ENCODE measurements at regions not wholly inside any gene's neighbourhood (a gene's known extent, or its start where the extent isn't known, plus 50 kb on each side); places are given as distances from the start of the nearest gene placed in this dataset.

DNA sequence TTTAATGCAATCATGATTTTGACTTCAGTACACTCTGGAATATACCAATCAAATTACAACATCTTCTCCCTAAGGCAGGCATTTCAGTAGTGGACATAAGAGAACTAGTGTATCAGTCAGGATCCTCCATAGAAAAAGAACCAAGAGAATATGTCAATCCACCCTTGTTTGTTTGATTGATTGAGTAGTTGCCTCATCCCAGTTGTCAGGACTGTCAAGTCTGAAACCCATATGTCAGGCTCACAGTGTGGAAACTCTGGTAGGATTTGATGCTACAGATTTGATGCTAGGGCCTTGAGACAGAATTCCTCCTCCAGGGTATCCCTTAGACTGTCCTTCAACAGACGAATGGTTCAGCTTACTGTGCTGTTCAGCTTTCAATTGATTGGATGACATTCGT lies 375.0 kb downstream of the ETS1 start:
- intact Hi-C loops (cut with DNase I, micrococcal nuclease): no loop called here
- ATAC-seq: no peak
- no peak for DNase-seq

DNA sequence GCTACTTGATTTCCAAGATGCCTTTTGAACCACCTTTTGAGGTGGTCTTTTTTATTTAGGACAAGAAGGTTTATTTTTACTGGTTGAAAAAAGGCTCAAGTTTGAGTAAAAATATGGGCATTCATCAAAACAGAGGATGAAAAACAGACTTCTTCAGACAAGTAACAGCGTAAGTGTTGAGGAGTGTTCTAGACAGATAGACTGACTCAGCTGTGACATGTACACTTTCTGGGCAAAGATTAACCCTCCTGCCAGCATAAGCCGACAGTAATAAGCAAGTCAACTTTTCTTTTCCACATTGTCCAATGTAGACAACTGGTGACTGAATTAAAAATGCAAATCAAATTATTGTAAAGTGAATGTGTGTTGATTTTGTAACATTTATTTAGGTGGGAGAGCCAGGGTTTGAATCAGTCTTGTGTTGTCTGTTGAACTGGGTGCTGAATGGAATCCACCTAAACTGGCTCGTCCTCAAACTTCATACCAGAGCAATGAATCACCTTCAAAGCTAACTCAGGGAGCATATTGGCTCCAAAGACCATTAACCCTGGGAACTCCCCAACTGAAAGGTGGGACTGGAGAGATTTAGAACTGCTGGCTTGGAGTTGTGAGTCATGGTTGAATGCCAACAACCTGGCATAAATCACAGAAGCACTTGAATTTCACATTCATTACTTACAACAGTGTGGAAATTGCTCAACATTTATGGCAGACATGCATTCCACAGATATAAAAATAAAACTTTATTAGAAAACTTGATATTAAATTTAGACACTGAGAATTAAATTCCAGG lies 377.0 kb downstream of the ETS1 start:
- DNase-seq (peak in 1 of 2 donors; percentile 56), ATAC-seq (peak; percentile 96)
- intact Hi-C loops (cut with DNase I, micrococcal nuclease): no loop called here

DNA sequence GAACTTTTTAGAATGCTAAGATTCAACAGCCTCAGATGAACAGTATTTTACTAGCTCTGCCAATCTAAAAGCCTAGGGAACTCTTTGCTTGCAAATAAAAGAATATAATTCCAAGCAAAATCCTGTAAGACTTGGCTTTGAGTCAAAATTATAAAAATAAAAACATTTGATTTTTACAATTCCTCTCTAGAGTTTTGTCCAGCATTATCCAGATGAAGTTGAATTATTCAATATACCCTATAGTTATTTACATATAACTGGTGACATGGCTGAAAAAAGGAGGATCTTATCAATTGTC lies 378.3 kb downstream of the ETS1 start:
- ATAC-seq (no peak), DNase-seq (no peak)
- intact Hi-C loops (cut with DNase I, micrococcal nuclease): no loop called here

DNA sequence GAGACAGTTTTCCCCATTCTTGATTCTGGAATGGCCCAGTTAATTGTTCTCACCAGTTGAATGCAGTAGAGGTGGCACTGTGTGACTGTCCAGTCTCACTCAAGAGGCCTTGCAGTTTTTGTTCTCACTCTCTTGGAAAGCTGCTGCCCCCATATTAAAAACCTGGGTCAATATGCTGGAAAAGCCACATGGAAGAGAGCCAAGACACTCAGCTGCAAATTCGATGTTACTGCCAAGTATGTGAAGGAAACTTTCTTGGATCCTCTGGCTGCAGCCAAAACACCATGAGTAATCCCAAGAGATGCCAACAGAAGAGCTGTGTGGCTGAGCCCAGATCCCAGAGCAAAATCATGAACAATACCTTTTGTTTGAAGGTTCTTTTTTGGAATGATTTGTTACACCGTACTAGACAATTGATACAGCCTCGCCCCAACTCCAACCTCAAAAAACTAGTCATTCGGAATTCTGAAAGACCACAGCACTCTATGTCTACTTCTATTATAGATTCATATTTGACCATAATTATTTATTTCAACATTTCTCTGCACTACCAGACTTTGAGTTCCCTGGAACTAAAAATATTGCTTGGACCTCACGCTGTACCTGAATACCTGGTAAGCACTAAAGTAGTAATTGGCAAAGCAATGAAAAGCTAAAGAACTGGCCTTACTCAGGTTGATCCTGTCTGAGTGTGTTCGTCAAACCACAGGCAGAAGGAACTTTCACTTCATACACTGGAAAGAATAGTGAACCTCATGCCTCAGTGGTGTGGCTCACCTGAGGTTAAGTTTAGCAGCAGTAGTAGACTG lies 378.8 kb downstream of the ETS1 start:
- intact Hi-C loops (cut with DNase I, micrococcal nuclease): no loop called here
- DNase-seq: no peak
- no peak for ATAC-seq

DNA sequence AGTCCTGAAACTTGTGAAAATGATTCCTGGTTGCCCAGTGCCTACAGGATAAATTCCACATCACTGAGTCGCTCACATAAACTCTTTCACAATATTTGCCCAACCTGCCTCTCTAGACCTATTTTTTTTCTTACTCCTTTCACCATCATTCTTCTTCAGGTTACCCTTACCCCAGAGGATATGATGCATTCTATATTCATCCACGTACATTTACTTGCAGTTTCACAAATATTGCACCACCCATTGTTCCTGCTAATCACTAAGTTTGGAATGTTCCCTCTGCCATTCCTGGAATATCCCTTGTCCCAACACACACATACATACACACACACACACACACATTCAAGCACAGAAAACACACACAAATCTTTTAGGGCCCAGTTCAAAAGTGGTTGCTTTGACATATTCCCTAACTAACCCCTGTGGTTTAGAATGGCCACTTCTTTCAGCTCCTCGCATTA lies 379.5 kb downstream of the ETS1 start:
- ATAC-seq: no peak
- DNase-seq: no peak
- intact Hi-C loops (cut with DNase I, micrococcal nuclease): no loop called here

DNA sequence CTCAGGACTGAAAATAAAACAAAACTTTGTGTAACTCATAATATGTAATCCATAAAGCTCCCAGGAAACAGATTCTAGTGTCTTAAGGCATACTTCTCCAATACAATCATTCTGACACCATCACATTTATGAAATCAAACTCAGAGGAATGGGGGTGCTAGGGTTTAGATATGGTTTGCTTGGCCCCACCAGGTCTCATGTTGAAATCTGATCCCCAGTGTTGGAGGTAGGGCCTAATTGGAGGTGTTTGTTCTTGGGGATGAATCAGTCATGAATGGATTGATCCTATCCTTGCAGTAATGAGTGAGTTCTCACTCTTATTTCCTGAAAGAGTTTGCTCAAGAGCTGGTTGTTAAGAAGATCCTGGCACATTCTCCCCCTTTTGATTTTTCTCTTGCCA lies 380.9 kb downstream of the ETS1 start:
- DNase-seq: no peak
- no peak for ATAC-seq
- intact Hi-C loops (cut with DNase I, micrococcal nuclease): no loop called here

DNA sequence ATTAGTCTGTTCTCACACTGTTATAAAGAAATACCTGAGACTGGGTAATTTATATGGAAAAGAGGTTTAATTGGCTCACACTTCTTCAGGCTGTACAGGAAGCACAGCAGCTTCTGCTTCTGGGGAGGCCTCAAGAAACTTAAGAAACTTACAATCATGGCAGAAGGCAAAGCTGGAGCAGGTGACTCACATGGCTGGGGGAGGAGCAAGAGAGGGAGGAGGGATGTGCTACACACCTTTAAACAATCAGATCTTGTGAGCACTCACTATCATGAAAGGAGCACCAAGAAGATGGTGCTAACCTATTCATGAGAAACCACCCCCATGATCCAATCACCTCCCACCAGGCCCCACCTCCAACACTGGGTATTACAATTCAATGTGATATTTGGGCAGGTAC lies 381.6 kb downstream of the ETS1 start:
- no peak for ATAC-seq
- intact Hi-C loops (cut with DNase I, micrococcal nuclease): no loop called here
- no peak for DNase-seq

DNA sequence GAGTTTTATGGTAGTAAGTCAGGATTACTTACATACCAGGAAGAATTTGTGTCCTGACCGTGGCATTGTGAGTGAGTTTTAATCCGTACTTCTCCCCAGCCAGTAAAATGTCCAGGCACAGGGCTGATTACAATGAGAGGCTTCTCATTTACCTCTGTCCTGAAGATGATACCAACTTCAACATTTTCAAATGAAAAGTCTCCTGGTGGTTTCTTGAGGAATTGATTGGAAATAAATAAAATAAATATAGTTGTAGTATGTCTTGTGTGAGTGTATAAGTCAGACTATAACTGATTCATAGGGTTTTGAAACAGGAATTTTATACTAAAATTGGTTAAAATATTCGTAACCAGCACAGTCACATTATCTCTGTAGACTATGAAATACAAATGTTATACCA lies 382.5 kb downstream of the ETS1 start:
- DNase-seq: no peak
- ATAC-seq: no peak
- intact Hi-C loops (cut with DNase I, micrococcal nuclease): no loop called here

DNA sequence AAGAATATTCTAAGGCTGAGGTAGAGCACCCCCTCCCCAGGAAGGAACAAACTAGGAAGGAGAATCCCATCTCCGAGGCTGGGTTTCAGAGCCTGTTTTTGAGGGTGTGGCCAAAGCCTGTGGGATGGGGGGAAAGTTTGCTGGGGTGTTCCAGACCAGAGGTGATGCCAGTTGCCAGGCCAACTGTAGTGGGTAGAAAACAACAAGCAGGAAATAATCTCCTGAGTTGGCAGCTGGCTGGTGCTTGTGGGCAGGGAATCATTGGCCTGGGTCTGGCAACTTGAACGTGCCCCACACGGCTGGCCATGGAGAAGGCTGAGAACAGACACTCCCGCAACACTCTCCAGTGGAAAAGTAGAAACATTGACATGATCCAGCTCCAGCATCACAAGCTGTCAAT lies 385.6 kb downstream of the ETS1 start:
- ATAC-seq (no peak), DNase-seq (no peak)
- intact Hi-C loops (cut with DNase I, micrococcal nuclease): no loop called here

DNA sequence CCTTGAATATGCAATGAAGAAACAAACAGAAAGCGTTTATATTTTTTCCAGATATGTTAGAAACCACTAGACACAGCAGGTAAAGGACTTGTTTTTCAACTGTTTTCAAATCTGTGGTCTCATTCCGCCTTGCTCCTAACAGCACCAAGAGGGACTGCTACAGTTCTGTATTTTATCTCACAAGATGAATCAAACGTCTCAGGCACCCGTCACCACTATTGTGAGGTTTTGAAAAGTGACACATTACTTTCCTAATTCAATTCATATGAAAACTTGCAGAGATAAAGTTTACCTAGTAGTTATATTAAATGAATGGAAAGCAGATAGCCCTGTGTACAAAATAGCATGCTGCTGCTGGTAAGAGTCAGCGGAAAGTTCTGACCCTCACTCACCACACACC lies 386.3 kb downstream of the ETS1 start:
- intact Hi-C loops (cut with DNase I, micrococcal nuclease): no loop called here
- ATAC-seq: no peak

DNA sequence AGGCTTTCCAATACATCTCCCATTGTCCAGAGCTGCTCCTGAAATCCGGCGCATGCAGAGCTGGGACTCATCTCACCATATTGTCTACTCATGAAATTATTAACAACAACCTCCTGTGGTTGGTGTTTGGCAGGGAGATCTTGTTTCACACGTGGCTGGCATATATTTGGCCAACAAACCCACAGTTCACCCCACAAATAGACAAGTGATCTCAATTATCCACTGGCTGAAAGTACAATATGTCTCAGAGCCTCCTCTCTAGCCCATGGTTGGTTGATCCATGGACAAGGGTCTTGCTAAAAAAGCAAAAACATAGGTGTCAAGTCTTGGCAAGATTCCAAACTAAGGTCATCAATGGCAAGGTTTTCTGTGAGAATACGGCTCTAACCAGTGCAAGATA lies 386.9 kb downstream of the ETS1 start:
- intact Hi-C loops (cut with DNase I, micrococcal nuclease): no loop called here

More for the DNA sequence above, 386.3 kb downstream of the ETS1 start:
- no peak for DNase-seq

DNA sequence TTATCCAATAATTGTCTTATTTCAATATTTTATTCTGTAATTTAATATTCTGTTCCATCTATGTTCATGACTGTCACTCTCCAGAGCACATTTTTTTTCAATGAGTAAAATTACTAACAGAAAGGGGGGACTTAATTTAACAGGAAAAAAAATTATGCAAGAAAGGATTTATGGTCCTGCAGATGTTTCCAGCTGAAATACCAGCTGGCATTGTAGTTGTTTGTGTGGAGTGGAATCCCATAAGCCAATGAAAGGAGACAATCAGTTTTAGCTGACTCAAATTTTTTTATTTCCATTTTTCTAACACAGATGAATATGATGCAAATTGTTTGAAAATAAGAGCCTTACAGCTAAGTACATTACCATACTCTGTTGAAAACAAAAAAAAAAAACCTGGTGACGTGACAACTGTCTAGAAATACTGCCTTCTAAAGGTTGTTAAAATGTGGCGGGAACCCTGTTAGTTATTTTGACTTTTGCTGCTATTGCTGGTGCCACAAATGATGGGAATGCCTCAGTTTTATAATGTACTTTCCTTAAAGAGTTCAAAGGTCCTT lies 389.1 kb downstream of the ETS1 start:
- DNase-seq: no peak
- ATAC-seq: no peak
- intact Hi-C loops (cut with DNase I, micrococcal nuclease): no loop called here

More for the DNA sequence above, 386.9 kb downstream of the ETS1 start:
- ATAC-seq: no peak
- no peak for DNase-seq

DNA sequence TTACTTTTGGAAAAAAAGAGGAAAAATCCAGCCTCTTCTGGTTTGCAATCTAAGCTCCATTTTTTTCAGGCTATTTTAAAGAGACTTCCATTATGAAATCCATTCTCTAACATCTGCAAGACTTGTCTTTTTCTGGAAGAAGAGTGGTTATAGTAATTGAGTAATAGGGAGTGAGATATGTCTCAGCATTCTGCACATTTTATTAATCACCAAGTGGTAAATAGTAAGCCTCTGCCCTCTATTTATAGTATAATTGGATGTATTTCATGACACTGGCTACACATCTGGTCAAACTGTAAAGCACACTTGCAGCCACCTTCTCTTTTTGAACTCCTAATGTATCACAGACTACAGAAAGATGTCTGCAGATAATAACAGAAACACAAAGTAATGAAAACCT lies 391.1 kb downstream of the ETS1 start:
- no peak for DNase-seq
- ATAC-seq: no peak
- intact Hi-C loops (cut with DNase I, micrococcal nuclease): no loop called here

DNA sequence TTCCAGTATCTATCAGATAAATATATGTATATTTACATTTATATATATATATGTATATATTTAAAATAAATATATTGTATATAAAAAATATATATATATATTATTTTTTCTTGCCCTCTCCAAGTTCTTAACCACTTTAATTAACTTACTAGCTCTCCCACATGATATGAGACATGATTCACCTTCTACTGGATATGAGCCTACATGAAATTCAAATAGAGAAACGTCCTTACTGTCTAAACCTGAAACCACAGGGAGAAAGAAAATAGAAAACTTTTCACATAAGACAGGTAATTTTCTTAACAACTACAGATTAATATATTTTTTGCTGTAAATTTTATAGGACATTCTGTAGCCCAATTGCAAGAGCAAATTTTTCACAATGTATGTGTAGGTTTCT lies 391.6 kb downstream of the ETS1 start:
- DNase-seq (no peak), ATAC-seq (no peak)
- intact Hi-C loops (cut with DNase I, micrococcal nuclease): no loop called here

DNA sequence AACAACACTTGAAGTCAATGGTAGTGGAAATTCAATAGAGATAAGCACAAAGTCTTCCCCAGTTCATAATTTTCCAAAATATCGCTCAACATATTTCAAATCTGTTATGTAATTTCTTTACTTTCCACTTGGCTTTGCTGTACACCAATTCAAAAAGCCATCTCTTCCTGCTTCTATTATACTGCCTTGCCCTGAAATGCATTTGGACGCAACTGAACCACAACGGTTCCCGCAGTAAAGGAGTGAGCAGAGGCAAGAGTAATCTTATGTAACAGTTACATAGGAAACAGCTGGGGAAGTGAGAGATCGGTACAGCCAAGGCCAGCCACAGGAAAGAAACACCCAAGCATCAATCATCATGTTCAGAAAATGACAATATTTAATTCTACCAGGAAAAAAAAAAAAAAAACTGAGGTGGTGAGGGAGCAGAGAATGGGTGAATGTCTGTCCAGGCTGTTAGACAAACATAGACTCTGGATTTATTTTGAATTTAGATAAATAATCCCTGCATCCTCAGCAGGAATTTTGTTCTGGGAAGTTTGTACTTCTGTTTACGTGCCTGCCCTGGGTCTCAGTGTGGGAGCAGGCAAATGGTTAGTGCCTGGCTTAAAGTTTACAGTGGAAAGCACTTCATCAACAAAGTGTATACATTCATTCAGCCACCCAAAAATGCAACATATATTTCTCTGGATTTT lies 392.2 kb downstream of the ETS1 start:
- ATAC-seq (no peak), DNase-seq (no peak)
- intact Hi-C loops (cut with DNase I, micrococcal nuclease): no loop called here

DNA sequence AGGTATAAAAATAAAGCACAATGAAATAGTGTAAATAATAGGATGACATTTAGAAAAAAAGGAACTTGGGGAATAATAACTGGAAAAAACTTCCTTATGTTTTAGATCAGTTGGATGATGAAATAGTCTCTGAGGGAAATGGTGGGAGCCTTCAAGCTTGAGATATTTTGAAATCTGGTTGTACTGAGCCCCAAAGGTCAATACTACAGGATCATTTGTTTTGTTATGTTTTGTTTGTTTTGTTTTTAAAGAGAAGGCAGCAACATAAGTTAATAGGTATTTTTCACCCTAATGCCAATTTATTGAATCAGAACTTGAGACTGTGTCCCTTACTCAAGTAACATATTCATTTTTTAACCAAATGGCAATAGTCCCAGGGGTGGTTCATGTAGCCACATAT lies 393.1 kb downstream of the ETS1 start:
- intact Hi-C loops (cut with DNase I, micrococcal nuclease): no loop called here
- DNase-seq (no peak), ATAC-seq (no peak)

DNA sequence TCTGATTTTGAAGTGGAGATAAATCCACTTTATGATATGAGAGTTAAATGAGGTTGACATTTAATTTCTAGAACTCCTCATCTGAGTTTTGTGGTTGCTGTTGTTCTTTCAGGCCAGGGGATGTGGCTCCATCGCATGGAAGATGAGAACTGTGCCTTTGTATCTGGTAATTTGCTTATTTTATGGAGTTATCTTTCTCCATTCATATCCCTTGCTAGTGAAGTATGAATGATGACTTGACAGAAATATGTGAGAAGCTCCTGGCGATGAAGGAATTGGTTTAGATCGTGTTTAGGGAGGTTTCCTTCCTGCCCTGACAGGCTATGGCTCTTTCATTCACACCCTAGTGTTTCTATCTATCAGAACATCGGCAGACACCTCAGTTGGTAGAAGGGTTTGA lies 393.7 kb downstream of the ETS1 start:
- ATAC-seq: no peak
- no peak for DNase-seq
- intact Hi-C loops (cut with DNase I, micrococcal nuclease): no loop called here

DNA sequence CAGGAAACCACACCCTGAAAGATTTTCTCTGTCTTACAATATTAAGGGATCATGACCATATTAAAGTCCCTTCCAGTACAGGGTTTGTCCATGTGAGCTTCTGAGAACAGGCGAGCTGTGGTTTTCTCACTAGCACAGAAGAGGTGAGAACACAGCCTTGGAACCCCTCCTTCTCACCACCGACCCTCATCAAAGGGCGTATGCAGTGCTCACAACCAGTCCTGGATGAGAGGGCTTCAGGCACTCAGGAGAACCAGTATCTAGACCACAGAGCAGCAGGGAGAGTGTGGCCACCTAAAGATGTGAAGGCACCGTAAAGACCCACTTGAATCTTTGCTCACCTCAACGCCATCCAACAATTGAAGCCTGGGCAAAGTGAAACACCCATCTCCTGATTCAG lies 397.0 kb downstream of the ETS1 start:
- intact Hi-C loops (cut with DNase I, micrococcal nuclease): no loop called here
- ATAC-seq: no peak
- no peak for DNase-seq

DNA sequence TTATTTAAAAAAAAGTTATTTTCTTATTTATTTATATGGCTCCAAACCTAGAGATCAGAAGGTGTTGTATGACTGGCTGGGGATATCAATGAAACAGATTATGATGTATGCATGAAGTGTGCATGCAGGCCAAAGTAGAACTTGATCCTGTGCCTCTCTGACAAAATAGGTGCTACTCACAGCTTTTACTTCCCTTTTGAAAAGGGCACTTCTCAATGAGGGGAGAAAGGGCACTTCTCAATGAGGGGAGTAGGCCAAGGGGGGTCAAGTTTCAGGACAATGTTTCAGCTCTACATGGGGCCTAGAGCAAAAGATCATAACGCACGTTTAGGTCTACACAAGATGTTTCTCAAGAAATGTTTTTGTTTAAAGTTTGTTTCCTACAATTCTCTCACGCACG lies 397.5 kb downstream of the ETS1 start:
- DNase-seq (no peak), ATAC-seq (no peak)
- intact Hi-C loops (cut with DNase I, micrococcal nuclease): no loop called here
